GM21423 (cell line): ENCODE measurements at regions not wholly inside any gene's neighbourhood (a gene's known extent, or its start where the extent isn't known, plus 50 kb on each side); places are given as distances from the start of the nearest gene placed in this dataset.

Experiments
- ATAC-seq: cut with Tn5 transposase; IDR thresholded peaks from one replicate; pipeline ENCODE4 v1.9.1; 2021; ENCODE audit warnings: mild to moderate bottlenecking, moderate library complexity; ENCODE audit not compliant: unreplicated experiment

GRCh38 chr15:94059013-94059587, 172.3 kb upstream of the MCTP2 start:
- ATAC-seq, result no peak

GRCh38 chr15:94057305-94057704, 174.1 kb upstream of the MCTP2 start:
- no peak for ATAC-seq

- ATAC-seq, result no peak
These were observed 175.0 kb upstream of the MCTP2 start for GRCh38 chr15:94056314-94056713.

- ATAC-seq, result no peak
These were observed 177.7 kb upstream of the MCTP2 start for GRCh38 chr15:94053626-94054025.

GRCh38 chr15:94052711-94053110, 178.7 kb upstream of the MCTP2 start:
- no peak for ATAC-seq

- no peak for ATAC-seq
These were observed 183.8 kb upstream of the MCTP2 start for GRCh38 chr15:94047566-94047965.

- ATAC-seq, result no peak
These were observed 189.0 kb upstream of the MCTP2 start for GRCh38 chr15:94042180-94042928.

GRCh38 chr15:94041746-94042145, 189.6 kb upstream of the MCTP2 start:
- ATAC-seq, result no peak

- ATAC-seq, result no peak
These were observed 190.7 kb upstream of the MCTP2 start for GRCh38 chr15:94040541-94041248.

- no peak for ATAC-seq
These were observed 195.2 kb upstream of the MCTP2 start for GRCh38 chr15:94036156-94036555.

- no peak for ATAC-seq
These were observed 197.7 kb upstream of the MCTP2 start for GRCh38 chr15:94033683-94034020.

GRCh38 chr15:94033014-94033682, 198.2 kb upstream of the MCTP2 start:
- no peak for ATAC-seq

GRCh38 chr15:94032571-94032970, 198.8 kb upstream of the MCTP2 start:
- no peak for ATAC-seq

- ATAC-seq, result no peak
These were observed 200.3 kb upstream of the MCTP2 start for GRCh38 chr15:94031072-94031471.

- ATAC-seq, result no peak
These were observed 201.9 kb upstream of the MCTP2 start for GRCh38 chr15:94029495-94029894.

GRCh38 chr15:94028809-94029208, 202.6 kb upstream of the MCTP2 start:
- ATAC-seq, result no peak

- ATAC-seq, result no peak
These were observed 203.2 kb upstream of the MCTP2 start for GRCh38 chr15:94028121-94028520.

- no peak for ATAC-seq
These were observed 203.8 kb upstream of the MCTP2 start for GRCh38 chr15:94027581-94027980.

GRCh38 chr15:94026458-94027304, 204.7 kb upstream of the MCTP2 start:
- ATAC-seq, result no peak

- no peak for ATAC-seq
These were observed 207.8 kb upstream of the MCTP2 start for GRCh38 chr15:94023531-94023930.
